HG03457 (cell line): ENCODE measurements at regions not wholly inside any gene's neighbourhood (a gene's known extent, or its start where the extent isn't known, plus 50 kb on each side); places are given as distances from the start of the nearest gene placed in this dataset.
"Not testable (repeated sequence)": the region's sequence is repeated elsewhere in the genome, so short reads cannot be mapped to it uniquely, and the experiment has no call there.

Experiments used
- ATAC-seq: cut with Tn5 transposase; IDR thresholded peaks from one replicate; pipeline ENCODE4 v1.9.1; 2021; ENCODE audit warnings: moderate number of reproducible peaks; ENCODE audit not compliant: unreplicated experiment

- ATAC-seq, result no peak
Measured at GRCh38 chr3:18988614-18989229, 159.6 kb upstream of the KCNH8 start.

GRCh38 chr3:18987862-18988447, 160.4 kb upstream of the KCNH8 start:
- ATAC-seq, result no peak

GRCh38 chr3:18987070-18987469, 161.2 kb upstream of the KCNH8 start:
- no peak for ATAC-seq

GRCh38 chr3:18982920-18983319, 165.4 kb upstream of the KCNH8 start:
- no peak for ATAC-seq

- not testable (repeated sequence) for ATAC-seq
Measured at GRCh38 chr3:18976102-18976501, 172.2 kb upstream of the KCNH8 start.

- no peak for ATAC-seq
Measured at GRCh38 chr3:18968120-18968519, 180.2 kb upstream of the KCNH8 start.

- ATAC-seq, result no peak
Measured at GRCh38 chr3:18965781-18966180, 182.5 kb upstream of the KCNH8 start.

GRCh38 chr3:18964640-18965039, 183.7 kb upstream of the KCNH8 start:
- ATAC-seq, result no peak

GRCh38 chr3:18951333-18951732, 197.0 kb upstream of the KCNH8 start:
- no peak for ATAC-seq

- no peak for ATAC-seq
Measured at GRCh38 chr3:18946524-18946923, 201.8 kb upstream of the KCNH8 start.

GRCh38 chr3:18937574-18937973, 210.7 kb upstream of the KCNH8 start:
- ATAC-seq, result no peak

- ATAC-seq, result no peak
Measured at GRCh38 chr3:18919158-18919557, 229.2 kb upstream of the KCNH8 start.

GRCh38 chr3:18917923-18918322, 230.4 kb upstream of the KCNH8 start:
- ATAC-seq, result no peak

GRCh38 chr3:18902081-18902793, 246.1 kb upstream of the KCNH8 start:
- ATAC-seq, result no peak

GRCh38 chr3:18901571-18901970, 246.7 kb upstream of the KCNH8 start:
- ATAC-seq, result no peak

GRCh38 chr3:18900994-18901393, 247.3 kb upstream of the KCNH8 start:
- ATAC-seq, result peak; percentile 94

- no peak for ATAC-seq
Measured at GRCh38 chr3:18898911-18899310, 249.4 kb upstream of the KCNH8 start.

- no peak for ATAC-seq
Measured at GRCh38 chr3:18892756-18893155, 255.6 kb upstream of the KCNH8 start.

GRCh38 chr3:18892047-18892446, 256.3 kb upstream of the KCNH8 start:
- no peak for ATAC-seq

GRCh38 chr3:18891641-18892040, 256.7 kb upstream of the KCNH8 start:
- no peak for ATAC-seq

- ATAC-seq, result no peak
Measured at GRCh38 chr3:18890449-18890848, 257.9 kb upstream of the KCNH8 start.

GRCh38 chr3:18888819-18889218, 259.5 kb upstream of the KCNH8 start:
- ATAC-seq, result no peak
